HAP-1 (cell line): ENCODE measurements at regions not wholly inside any gene's neighbourhood (a gene's known extent, or its start where the extent isn't known, plus 50 kb on each side); places are given as distances from the start of the nearest gene placed in this dataset.

Source experiments
- DNase-seq, 2 experiments: peaks; one replicate each; pipeline ENCODE4 v3.0.0-alpha.2; 2016 to 2020; ENCODE audit warnings: low spot score in 2 of 2
- H3K27me3 ChIP-seq: fragments of 250-450 bp; sonication (Bioruptor Pico); 2 replicates; pipeline ENCODE4 v1.5.1; 2020; ENCODE audit warnings: low read depth, mild to moderate bottlenecking, moderate library complexity
- H3K36me3 ChIP-seq: fragments of 250-450 bp; sonication (Bioruptor Pico); replicated peaks from 2 replicates; pipeline ENCODE4 v1.5.1; 2020; ENCODE audit warnings: mild to moderate bottlenecking
- H3K4me1 ChIP-seq: fragments of 250-450 bp; sonication (Bioruptor Pico); 2 replicates; pipeline ENCODE4 v1.5.1; 2020; ENCODE audit warnings: mild to moderate bottlenecking
- H3K4me3 ChIP-seq: fragments of 250-450 bp; sonication (Bioruptor Pico); 2 replicates; pipeline ENCODE4 v1.5.1; 2020; ENCODE audit warnings: mild to moderate bottlenecking, moderate library complexity
- H3K9me3 ChIP-seq: fragments of 250-450 bp; sonication (Bioruptor Pico); 2 replicates; pipeline ENCODE4 v1.5.1; 2020; ENCODE audit warnings: mild to moderate bottlenecking, moderate library complexity
- in situ Hi-C: fragments of 300-500 bp; cut with MboI; formaldehyde crosslinking; loops from 3 replicates; pipeline ENCODE4 v1.14.3; 2020; ENCODE audit warnings: low sequenced_read_pairs, inconsistent platforms, mixed read lengths

GRCh38 chr18:68504441-68505177 is 210.3 kb downstream of the TMX3 start:
- no peaks in the 10 kb centered on the region; the same call in 1 of the 2 replicates for H3K4me1 ChIP-seq
- H3K36me3 ChIP-seq: no peaks in the 10 kb centered on the region
- H3K9me3 ChIP-seq: no peaks in the 10 kb centered on the region
- H3K27me3 ChIP-seq: no peaks in the 10 kb centered on the region
- DNase-seq: no peak
- no peak overlapping the region for H3K4me3 ChIP-seq
- in situ Hi-C loops: no loop called here

GRCh38 chr18:68500556-68500955 is 214.4 kb downstream of the TMX3 start:
- no peak for DNase-seq
- Histone ChIP-seq H3K27me3 (no peaks in the 10 kb centered on the region), H3K9me3 (no peaks in the 10 kb centered on the region), H3K4me1 (no peaks in the 10 kb centered on the region; the same call in 1 of the 2 replicates), H3K4me3 (no peak overlapping the region), H3K36me3 (no peaks in the 10 kb centered on the region)
- in situ Hi-C loops: no loop called here

DNA sequence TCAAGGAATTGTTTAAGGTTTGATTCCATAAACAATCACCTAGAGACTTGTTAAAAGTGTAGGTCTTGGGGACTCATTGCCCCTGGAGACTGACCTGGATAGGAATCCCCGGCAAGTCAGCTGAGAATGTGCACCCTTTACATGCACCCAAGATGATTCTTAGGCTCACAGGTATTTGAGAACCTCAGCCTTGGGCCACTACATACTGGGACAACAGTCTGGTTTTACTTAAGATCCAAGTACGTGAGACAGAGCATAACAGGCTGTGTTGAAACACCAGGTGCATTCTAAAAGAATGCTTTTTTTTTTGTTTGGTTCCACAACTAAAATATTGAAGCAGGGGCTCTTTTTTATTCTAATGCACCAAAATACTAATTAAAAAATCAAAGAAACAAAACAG is 215.8 kb downstream of the TMX3 start:
- in situ Hi-C loops: no loop called here

DNA sequence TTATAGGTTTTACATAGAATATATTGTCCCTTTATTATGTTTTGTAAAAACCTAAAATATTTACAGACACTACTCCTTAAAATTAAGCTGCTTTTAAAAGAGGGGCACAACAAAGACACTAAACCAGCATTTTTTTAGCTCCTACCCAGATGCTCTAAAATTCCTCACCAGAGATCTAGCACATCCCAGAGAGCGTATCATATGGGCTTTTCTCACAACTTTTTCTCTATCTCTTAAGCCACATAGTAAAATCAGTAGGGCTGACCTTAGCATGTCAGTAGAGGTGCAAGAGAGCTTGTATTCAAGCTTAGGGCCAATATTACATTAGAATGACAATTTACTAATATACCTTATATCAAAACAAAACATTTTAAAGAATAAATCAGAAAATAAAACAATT is 216.3 kb downstream of the TMX3 start:
- no peak for DNase-seq
- in situ Hi-C loops: no loop called here
- H3K27me3 ChIP-seq: no peaks in the 10 kb centered on the region
- H3K4me3 ChIP-seq: no peak overlapping the region
- H3K36me3 ChIP-seq: no peaks in the 10 kb centered on the region
- no peaks in the 10 kb centered on the region for H3K9me3 ChIP-seq
- no peaks in the 10 kb centered on the region; the same call in 1 of the 2 replicates for H3K4me1 ChIP-seq

More for the DNA sequence above, 215.8 kb downstream of the TMX3 start:
- H3K4me1 ChIP-seq: no peaks in the 10 kb centered on the region; the same call in 1 of the 2 replicates
- DNase-seq: no peak
- H3K9me3 ChIP-seq: no peaks in the 10 kb centered on the region
- H3K27me3 ChIP-seq: no peaks in the 10 kb centered on the region
- no peak overlapping the region for H3K4me3 ChIP-seq
- H3K36me3 ChIP-seq: no peaks in the 10 kb centered on the region

DNA sequence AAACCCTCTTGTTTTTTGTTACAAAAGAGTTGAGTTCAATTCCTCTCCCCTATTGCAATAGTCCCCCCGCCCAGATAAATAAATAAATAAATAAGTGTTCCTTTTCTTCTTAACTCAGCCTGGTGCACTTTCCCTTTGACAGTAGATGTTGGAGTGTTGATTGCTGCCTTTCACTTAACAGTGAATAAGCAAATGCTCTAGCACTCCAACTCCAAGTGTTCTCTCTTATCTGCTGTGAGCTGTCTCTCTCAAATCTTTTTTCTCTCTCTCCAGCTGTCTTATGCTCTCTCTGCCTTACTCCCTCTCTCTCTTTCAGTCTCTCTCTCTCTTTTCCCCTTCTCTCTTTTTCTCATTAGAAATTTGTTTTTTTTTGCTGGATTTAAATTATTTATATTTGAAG is 216.7 kb downstream of the TMX3 start:
- no peak for DNase-seq
- Histone ChIP-seq H3K4me3 (no peak overlapping the region), H3K4me1 (no peaks in the 10 kb centered on the region; the same call in 1 of the 2 replicates), H3K36me3 (no peaks in the 10 kb centered on the region), H3K9me3 (no peaks in the 10 kb centered on the region), H3K27me3 (no peaks in the 10 kb centered on the region)
- in situ Hi-C loops: no loop called here

- no peak for DNase-seq
- Histone ChIP-seq H3K4me1 (peaks cover 2% of the 10 kb centered on the region), H3K27me3 (no peaks in the 10 kb centered on the region), H3K36me3 (no peaks in the 10 kb centered on the region), H3K4me3 (no peak overlapping the region), H3K9me3 (no peaks in the 10 kb centered on the region)
- in situ Hi-C loops: no loop called here
Measured at GRCh38 chr18:68494802-68495581, 219.9 kb downstream of the TMX3 start.

DNA sequence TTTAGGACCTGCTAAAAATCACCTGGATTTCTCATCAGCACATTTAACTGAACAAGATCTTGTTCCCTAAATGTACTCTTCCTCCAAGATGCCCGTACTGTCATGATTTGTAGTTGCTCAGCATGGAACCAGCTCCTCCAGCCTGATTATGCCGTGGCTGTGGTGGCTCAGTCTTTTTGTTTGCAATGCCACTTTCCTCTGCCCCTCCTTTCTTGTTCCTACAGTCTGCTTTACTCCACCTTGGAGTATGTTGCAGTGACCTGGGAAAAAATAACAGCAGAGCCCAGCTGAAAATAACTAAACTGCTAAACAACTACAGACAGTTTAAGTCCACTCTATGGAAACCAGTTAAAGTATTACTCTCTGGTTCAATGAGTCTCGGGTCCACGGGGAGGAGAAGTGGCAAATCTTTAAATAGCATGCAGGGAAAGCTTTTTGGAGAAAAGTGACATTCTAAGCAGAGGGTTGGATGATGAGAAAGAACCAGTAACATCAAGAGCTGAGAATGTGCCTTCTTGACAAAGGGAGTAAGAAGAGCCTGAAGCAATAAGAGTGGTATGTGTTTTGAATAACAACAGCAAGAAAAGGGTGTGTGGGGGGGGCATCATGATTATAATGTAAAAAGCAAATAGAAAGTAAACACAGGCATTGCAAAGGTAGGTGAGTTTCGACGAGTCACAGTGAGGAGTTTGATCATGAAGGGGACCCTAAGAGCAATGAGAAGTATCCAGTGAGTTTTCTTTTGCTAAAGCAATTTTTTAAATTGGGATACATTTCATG is 225.7 kb downstream of the TMX3 start:
- peak; percentile 76 to 93 for DNase-seq
- Histone ChIP-seq H3K4me3 (no peak overlapping the region), H3K27me3 (no peaks in the 10 kb centered on the region), H3K4me1 (peaks cover 8% of the 10 kb centered on the region), H3K9me3 (no peaks in the 10 kb centered on the region), H3K36me3 (no peaks in the 10 kb centered on the region)
- in situ Hi-C loops: no loop called here

GRCh38 chr18:68484241-68484640 is 230.7 kb downstream of the TMX3 start:
- Histone ChIP-seq H3K36me3 (no peaks in the 10 kb centered on the region), H3K4me3 (no peak overlapping the region), H3K9me3 (no peaks in the 10 kb centered on the region), H3K4me1 (no peaks in the 10 kb centered on the region; the same call in 1 of the 2 replicates), H3K27me3 (no peaks in the 10 kb centered on the region)
- DNase-seq: no peak
- in situ Hi-C loops: no loop called here

DNA sequence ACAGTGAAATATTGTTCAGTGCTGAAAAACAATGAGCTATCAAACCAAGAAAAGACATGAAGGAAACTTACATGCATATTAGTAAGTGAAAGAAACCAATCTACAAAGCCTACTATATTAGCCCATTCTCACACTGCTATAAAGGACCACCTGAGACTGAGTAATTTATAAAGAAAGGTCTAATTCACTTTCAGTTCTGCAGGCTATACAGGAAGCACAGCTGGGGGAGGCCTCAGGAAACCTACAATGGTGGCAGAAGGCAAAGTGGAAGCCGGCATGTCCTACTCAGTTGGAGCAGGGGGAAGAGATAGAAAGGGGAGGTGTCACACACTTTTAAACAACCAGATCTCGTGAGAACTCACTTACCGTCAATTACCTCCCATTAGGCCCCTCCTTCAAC is 232.1 kb downstream of the TMX3 start:
- DNase-seq: no peak
- Histone ChIP-seq H3K4me1 (no peaks in the 10 kb centered on the region), H3K4me3 (no peak overlapping the region), H3K27me3 (no peaks in the 10 kb centered on the region), H3K36me3 (no peaks in the 10 kb centered on the region), H3K9me3 (no peaks in the 10 kb centered on the region)
- in situ Hi-C loops: no loop called here

DNA sequence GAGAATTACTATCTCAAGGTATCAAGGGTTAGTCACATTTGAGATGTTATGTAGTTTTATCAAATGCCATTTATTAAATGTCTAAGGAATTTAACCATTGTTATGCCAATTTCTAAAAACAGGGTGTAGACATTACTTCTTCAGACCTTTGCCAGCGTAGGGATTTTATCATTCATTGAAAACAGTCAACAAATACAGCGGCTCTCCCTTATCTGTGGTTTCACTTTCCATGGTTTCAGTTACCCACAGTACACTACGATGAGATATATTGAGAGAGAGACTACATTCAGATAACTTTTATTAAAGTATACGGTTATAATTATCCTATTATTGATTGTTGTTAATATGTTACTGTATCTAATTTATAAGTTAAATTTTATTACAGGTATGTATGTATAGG is 234.7 kb downstream of the TMX3 start:
- no peaks in the 10 kb centered on the region for H3K36me3 ChIP-seq
- no peaks in the 10 kb centered on the region for H3K27me3 ChIP-seq
- H3K4me3 ChIP-seq: no peak overlapping the region
- in situ Hi-C loops: no loop called here
- H3K4me1 ChIP-seq: no peaks in the 10 kb centered on the region
- DNase-seq: no peak
- H3K9me3 ChIP-seq: no peaks in the 10 kb centered on the region

DNA sequence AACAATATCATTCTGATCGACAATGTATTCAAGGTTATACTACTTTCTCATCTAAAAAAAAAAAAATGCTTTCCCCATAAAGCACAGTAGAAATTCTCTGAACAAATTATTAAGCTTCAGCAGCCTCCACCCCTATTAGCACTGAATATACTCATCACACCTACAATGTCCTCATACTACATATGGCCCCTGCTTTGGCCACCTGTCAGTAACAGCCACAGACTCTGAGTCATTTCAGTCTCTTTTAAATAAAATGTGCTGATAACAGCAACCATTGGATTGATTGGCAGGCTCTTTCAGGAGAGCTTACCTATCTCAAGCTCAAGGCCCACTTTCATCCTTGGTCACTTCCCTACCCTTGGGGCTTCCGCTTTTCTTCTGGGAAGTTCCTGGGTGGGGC is 236.7 kb downstream of the TMX3 start:
- no peak for DNase-seq
- Histone ChIP-seq H3K36me3 (no peaks in the 10 kb centered on the region), H3K9me3 (no peaks in the 10 kb centered on the region), H3K27me3 (no peaks in the 10 kb centered on the region), H3K4me1 (no peaks in the 10 kb centered on the region), H3K4me3 (no peak overlapping the region)
- in situ Hi-C loops: no loop called here

DNA sequence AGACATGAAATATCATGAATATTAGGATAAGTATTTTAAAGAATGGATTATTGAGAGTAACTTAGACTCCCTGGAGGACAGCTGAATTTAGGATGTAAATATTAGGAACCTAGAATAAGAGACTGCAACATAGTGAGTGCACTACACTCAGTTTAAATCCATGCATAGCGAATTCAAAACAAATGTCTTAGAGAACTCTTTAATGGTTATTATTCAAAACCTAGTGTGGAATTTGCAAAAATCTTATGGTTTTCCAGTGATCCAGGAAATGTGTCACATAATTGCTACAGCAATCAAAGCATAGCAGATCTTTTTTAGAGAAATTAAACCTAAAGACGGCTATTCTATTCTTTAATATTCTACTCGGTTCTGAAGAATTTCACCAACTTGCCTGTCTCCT is 239.0 kb downstream of the TMX3 start:
- no peak for DNase-seq
- H3K4me3 ChIP-seq: no peak overlapping the region
- H3K27me3 ChIP-seq: no peaks in the 10 kb centered on the region
- no peaks in the 10 kb centered on the region for H3K36me3 ChIP-seq
- H3K4me1 ChIP-seq: no peaks in the 10 kb centered on the region
- in situ Hi-C loops: no loop called here
- H3K9me3 ChIP-seq: no peaks in the 10 kb centered on the region

- Histone ChIP-seq H3K27me3 (no peaks in the 10 kb centered on the region), H3K4me1 (no peaks in the 10 kb centered on the region), H3K4me3 (no peak overlapping the region), H3K9me3 (no peaks in the 10 kb centered on the region), H3K36me3 (no peaks in the 10 kb centered on the region)
- no peak for DNase-seq
- in situ Hi-C loops: no loop called here
Measured at GRCh38 chr18:68472701-68473295, 242.1 kb downstream of the TMX3 start.
